ENCODE measurements at regions not wholly inside any gene's neighbourhood (a gene's known extent, or its start where the extent isn't known, plus 50 kb on each side); places are given as distances from the start of the nearest gene placed in this dataset.

DNA sequence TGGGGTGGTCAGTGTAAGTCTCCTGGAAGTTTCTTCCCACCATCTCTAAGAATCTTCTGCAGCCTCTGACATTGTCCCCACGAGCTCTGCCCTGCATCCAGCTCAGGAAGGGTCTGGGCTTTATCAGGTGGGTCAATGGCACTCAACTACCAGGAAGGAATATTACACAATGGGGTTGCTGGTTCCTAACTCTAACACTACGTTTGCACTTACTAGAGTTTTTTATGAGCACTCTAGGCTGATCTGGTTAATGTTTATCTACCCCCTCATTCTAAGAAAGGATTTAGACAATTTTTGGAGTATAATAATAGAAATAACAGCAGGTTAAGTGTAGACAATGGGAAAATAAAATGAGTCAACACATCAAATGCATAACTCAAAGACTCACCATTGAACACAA is 411.1 kb upstream of the RGMA start:
- H3K36me3 Mint-ChIP-seq (ENCODE audit: low read depth), result peaks cover 10% of the 10 kb centered on the region

DNA sequence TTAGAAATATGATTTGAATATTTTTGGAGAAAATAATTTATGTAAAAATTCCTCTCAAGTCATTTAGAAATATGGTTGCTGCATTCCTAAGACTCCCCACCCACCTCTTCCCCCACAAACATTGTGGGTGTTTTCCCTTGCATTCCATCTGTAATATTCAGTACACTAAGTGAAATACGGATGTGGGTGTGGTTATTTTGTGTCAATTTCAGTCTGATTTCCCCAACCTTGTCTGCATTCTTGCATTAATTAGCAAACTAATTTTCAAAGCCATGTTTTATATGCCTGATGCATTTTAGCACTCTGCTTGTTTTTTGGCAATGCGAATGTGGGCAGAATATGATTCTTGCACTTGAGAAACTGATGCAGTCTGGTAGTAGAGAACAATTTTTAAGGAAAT is 408.3 kb upstream of the RGMA start:
- Mint-ChIP-seq H3K27me3 (ENCODE audit: low read depth) (no peaks in the 10 kb centered on the region), H3K4me3 (no peak overlapping the region), H3K4me1 (peaks cover 11% of the 10 kb centered on the region), H3K9me3 (no peaks in the 10 kb centered on the region), H3K27ac (ENCODE audit: unreplicated experiment) (no peak overlapping the region), H3K36me3 (ENCODE audit: low read depth) (peaks cover 5% of the 10 kb centered on the region)
- no peak for DNase-seq (ENCODE audit: low read depth, low spot score)
- TF ChIP-seq, protein P1, sequence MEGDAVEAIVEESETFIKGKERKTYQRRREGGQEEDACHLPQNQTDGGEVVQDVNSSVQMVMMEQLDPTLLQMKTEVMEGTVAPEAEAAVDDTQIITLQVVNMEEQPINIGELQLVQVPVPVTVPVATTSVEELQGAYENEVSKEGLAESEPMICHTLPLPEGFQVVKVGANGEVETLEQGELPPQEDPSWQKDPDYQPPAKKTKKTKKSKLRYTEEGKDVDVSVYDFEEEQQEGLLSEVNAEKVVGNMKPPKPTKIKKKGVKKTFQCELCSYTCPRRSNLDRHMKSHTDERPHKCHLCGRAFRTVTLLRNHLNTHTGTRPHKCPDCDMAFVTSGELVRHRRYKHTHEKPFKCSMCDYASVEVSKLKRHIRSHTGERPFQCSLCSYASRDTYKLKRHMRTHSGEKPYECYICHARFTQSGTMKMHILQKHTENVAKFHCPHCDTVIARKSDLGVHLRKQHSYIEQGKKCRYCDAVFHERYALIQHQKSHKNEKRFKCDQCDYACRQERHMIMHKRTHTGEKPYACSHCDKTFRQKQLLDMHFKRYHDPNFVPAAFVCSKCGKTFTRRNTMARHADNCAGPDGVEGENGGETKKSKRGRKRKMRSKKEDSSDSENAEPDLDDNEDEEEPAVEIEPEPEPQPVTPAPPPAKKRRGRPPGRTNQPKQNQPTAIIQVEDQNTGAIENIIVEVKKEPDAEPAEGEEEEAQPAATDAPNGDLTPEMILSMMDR (conservative IDR thresholded peaks at IDR 0.05), result no peak

More for the DNA sequence above, 411.1 kb upstream of the RGMA start:
- Mint-ChIP-seq H3K4me3 (no peak overlapping the region), H3K9me3 (no peaks in the 10 kb centered on the region), H3K27me3 (ENCODE audit: low read depth) (no peaks in the 10 kb centered on the region), H3K27ac (ENCODE audit: unreplicated experiment) (no peak overlapping the region), H3K4me1 (peaks cover 14% of the 10 kb centered on the region)
- DNase-seq (ENCODE audit: low read depth, low spot score), result no peak
- TF ChIP-seq, protein P1 (conservative IDR thresholded peaks at IDR 0.05), result no peak

DNA sequence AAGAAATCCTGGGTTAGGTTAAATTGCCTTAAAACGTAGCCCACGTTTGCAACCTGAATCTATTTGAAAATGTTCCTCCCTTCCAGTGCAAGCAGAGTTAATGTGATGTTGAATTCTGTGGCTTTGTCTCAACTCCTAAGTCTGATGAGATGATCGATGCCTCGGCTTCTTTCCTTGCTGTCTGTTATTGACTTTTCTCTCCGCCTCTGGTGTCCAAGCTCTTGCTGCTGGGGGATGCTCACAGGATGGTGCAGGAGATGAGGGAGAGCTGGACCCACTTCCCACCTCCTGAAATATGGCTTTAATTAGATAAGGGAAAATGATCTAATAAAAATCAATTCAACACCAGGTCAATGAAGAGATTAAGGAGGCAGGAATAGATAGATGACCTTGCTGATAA is 407.9 kb upstream of the RGMA start:
- peaks cover 5% of the 10 kb centered on the region for H3K36me3 Mint-ChIP-seq (ENCODE audit: low read depth)
- H3K4me3 Mint-ChIP-seq, result no peak overlapping the region
- peak overlapping the region; percentile 46 for H3K27ac Mint-ChIP-seq (ENCODE audit: unreplicated experiment)
- peaks cover 14% of the 10 kb centered on the region for H3K4me1 Mint-ChIP-seq
- H3K27me3 Mint-ChIP-seq (ENCODE audit: low read depth), result no peaks in the 10 kb centered on the region
- TF ChIP-seq, protein P1 (conservative IDR thresholded peaks at IDR 0.05), result no peak
- no peak for DNase-seq (ENCODE audit: low read depth, low spot score)
- H3K9me3 Mint-ChIP-seq, result no peaks in the 10 kb centered on the region

DNA sequence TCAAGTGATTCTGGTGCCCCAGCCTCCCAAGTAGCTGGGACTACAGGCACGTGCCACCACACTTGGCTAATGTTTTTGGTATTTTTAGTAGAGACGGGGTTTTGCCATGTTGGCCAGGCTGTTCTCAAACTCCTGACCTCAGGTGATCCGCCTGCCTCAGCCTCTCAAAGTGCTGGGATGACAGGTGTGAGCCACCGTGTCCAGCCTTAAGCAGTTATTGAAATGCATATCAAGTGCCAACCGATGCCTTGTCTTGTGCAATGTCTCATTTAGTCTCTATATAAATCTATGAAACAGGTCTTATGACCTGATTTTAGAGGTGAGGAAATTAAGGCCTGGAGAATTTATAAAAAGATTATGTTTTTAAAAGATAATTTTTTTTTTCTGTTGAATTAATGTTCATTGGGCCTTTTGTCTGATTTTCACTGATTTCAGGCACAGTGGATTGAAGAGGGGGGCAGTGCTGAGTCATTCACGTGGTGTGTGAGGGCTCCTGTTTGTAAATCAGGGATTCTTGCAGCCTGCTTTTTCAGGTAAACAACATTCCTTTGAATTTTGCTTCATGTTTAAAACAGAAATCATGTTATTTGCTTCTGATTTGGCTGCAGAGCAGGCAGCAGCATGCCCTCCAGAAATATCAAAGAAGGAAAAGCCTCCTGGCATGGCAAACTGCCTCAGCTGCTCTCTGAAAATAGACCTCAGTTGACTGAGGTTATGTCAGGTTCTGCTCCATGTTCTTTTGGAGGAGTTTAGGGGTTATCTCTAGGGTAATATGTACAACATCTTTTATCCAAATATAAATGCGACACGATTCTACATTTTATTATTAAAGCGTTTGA is 407.0 kb upstream of the RGMA start:
- Mint-ChIP-seq H3K27me3 (ENCODE audit: low read depth) (no peaks in the 10 kb centered on the region), H3K27ac (ENCODE audit: unreplicated experiment) (peak overlapping the region; percentile 46), H3K36me3 (ENCODE audit: low read depth) (peaks cover 5% of the 10 kb centered on the region), H3K9me3 (no peaks in the 10 kb centered on the region), H3K4me3 (no peak overlapping the region), H3K4me1 (peaks cover 23% of the 10 kb centered on the region)
- TF ChIP-seq, protein P1 (conservative IDR thresholded peaks at IDR 0.05), result no peak
- DNase-seq (ENCODE audit: low read depth, low spot score), result no peak

DNA sequence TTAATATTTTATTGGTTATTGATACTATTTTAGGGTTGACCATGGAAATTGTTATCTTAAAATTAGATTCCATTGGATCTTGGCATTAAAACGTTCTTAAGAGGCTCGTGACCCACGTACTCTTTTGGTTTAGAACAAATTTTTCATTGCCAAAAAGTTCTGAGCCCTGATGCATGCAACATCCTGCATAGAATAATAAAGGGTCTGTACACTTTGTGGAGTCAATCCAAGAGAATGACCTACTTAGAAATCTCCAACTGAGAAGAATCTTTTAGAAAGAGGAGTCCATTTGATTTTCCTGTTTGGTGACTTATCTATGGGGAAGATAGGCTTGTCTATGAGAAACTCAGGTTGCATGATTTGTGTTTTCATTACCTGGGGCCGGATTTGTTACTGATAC is 404.2 kb upstream of the RGMA start:
- peaks cover 3% of the 10 kb centered on the region for H3K36me3 Mint-ChIP-seq (ENCODE audit: low read depth)
- peaks cover 38% of the 10 kb centered on the region for H3K4me1 Mint-ChIP-seq
- H3K4me3 Mint-ChIP-seq, result no peak overlapping the region
- no peaks in the 10 kb centered on the region for H3K9me3 Mint-ChIP-seq
- H3K27me3 Mint-ChIP-seq (ENCODE audit: low read depth), result no peaks in the 10 kb centered on the region
- no peak overlapping the region for H3K27ac Mint-ChIP-seq (ENCODE audit: unreplicated experiment)
- DNase-seq (ENCODE audit: low read depth, low spot score), result no peak
- TF ChIP-seq, protein P1 (conservative IDR thresholded peaks at IDR 0.05), result no peak

Data from neural crest cell (in vitro differentiated cells).